ENCODE measurements at regions not wholly inside any gene's neighbourhood (a gene's known extent, or its start where the extent isn't known, plus 50 kb on each side); places are given as distances from the start of the nearest gene placed in this dataset.
"Not testable (repeated sequence)": the region's sequence is repeated elsewhere in the genome, so short reads cannot be mapped to it uniquely, and the experiment has no call there.

DNA sequence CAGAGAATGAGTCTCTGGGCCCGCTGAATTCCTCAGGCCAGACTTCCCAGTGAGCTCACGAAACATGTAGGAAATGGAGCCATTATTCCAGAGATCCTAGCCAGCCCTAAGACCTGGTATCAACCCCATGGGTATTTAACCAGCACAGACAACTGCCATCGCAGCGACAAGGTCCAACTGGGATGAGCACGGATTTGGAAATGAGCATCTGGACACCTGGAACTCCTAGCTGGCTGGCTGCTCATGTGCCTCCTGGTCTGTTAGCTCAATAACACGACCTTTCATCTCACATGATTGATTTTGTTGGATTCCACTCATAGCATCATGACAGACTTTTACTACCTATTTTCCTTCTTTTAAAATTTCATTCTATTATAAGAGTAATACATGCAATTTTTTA lies 51.0 kb downstream of the POU3F3 start:
- DNase-seq (ENCODE audit: low read depth, low spot score) = no peak

DNA sequence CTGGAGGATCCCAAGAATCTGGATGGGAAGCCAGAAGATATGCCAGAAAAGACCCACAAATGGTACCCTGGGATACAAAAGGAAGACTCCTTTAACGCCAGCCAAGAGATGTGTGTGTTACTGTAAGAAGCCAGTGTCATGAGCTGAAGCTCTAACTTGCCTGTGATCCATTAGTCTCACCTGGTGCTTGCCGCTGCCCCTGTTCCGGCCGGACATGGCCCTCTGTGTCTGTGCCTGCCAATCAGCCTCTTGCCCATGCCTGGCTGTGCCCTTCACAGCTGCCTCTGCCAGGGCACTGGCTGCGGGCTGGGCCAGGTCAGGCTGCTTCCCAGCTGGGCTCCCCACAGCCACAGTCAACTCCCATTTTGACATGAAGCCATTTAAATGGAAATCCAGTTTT lies 55.4 kb downstream of the POU3F3 start:
- DNase-seq (ENCODE audit: low read depth, low spot score) = no peak

DNA sequence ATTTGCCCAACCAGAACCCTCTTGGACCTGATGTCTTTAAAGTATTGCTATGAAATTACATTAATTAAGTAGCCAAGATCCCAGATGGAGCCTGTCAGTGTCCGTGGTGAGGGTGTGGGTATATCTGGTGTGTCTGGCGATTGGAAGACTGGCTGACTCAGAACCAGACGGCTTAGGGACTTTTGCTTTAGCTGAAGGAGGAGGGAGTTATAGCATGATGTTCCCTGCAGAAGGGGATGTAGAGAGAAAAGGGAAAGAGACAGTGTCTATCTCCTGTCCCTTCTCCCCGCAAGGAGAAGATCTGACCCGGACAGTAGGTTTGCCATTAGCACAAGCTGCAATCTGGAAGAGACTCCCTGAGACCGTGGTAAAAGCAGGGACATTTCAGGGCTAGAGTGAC lies 60.6 kb downstream of the POU3F3 start:
- DNase-seq (ENCODE audit: low read depth, low spot score) = no peak

DNA sequence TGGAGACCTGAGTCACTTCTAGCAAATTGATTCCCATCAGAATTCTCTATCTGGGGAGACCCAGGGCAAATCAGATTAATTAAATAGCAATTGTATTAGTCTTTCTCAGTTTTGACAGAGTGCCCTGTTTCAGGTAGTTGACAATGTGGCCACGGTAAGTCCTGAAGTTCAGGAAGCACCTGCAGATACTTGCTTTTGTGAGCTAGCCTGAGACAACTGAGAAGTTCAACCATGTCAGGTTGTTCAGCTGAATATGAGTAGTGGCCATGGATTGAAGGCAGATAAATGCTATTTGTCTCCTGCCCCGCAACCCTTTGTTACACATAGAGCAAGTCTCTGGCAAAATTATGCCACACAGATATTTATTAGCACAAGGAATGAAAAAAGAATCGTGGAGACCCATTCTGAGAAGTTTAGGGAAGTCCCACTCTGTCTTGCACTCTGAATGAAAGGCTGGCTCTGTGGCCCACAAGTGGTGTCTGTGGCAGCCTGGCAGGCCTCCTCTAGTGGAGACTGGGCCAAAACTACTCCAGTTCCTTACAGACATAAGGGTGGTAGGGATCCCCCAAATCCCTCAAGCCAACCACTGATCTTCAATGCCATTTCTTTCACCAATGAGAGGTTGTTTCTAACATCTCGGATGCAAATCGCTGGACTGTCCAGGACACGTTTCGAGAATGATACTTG lies 61.3 kb downstream of the POU3F3 start:
- DNase-seq (ENCODE audit: low read depth, low spot score) = no peak

DNA sequence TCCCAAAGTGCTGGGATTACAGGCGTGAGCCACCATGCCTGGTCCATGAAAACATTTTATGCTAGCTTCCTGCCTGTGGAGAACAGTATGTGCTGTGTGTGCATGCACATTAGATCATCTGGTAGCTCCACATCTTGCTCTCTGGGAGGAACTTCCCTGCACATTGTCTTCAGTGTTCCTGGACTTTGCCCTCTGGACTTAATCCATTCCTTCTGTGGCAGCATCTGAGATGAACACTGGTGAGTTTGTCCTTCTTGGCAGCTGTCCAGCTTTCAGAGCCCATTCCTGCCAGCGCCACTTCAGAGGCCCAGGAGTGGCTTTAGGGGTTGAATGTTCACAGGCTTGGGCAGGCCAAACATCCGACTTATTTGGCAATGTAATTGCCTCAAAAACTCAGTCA lies 65.2 kb downstream of the POU3F3 start:
- DNase-seq (ENCODE audit: low read depth, low spot score) = no peak

DNA sequence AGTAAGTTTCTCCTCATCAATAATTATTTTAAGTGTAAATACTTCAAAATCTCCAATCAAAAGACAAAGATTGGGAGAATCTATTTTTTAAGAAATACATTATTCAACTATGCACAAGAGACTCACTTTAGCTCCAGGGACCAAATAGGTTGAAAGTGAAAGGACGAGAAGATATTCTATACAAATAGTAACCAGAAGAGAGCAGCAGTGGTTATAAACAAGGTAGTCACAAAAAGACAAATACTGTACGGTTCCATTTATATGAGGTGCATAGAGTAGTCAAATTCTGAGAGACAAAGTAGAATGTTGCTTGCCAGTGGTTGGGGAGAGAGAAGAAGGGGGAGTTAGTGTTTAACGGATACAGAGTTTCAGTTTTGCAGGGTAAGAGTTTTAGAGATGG lies 69.8 kb downstream of the POU3F3 start:
- no peak for DNase-seq (ENCODE audit: low read depth, low spot score)

DNA sequence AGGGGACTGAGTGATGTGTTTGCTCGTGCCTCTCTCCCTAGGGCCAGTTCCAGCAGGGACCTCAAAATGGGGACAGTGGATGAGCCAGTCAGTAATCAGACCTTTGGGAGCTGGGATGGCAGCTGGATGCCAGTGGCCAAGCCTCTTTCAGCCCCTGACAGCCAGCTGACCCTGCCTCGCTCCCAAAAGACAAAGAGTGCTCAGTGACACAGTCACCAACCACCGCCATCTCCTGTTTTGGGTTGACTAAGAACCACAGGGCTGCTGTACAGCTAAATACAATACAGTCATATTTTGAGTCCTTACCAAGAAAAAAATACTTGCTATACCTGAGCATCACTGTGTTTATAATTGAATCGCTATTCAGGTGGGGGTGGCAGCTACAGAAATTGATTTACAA lies 75.7 kb downstream of the POU3F3 start:
- DNase-seq (ENCODE audit: low read depth, low spot score) = no peak

DNA sequence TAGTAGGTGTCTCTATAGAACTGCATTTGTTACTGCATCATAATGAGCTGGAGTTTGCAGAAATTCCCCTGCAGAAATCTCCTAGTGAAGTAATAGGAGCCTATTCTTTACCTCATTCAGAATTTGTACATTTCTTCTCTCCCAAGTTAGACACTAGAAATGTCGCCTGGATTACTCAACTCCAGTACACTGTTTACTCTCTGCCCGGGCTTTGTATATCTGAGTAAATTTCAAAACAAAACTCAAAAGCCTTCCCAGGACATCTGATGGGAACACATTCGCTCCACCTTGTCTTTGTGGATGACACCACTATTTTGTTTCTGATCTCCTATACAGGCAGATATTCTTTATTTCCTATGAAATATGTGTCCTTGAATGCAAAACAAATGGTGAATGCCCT lies 76.8 kb downstream of the POU3F3 start:
- DNase-seq (ENCODE audit: low read depth, low spot score) = no peak

DNA sequence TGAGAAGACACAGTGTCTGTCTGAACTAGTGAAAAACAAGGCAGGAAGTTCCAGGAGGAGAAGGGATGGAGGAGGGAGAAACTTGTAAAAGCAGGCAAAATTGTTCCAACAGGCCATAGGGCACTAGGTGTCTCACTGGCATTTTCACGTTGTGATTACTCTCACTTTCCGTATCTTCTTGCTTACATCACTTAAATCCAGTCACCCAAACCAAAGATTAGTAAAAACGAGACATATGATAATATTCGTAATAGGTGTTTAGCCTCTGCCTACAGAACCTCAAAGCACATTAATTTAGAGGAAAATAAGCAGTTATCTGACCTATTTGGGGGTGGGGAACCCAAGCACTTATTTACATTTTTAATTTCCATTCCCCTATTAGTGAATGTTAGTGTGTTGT lies 78.3 kb downstream of the POU3F3 start:
- DNase-seq (ENCODE audit: low read depth, low spot score) = no peak

DNA sequence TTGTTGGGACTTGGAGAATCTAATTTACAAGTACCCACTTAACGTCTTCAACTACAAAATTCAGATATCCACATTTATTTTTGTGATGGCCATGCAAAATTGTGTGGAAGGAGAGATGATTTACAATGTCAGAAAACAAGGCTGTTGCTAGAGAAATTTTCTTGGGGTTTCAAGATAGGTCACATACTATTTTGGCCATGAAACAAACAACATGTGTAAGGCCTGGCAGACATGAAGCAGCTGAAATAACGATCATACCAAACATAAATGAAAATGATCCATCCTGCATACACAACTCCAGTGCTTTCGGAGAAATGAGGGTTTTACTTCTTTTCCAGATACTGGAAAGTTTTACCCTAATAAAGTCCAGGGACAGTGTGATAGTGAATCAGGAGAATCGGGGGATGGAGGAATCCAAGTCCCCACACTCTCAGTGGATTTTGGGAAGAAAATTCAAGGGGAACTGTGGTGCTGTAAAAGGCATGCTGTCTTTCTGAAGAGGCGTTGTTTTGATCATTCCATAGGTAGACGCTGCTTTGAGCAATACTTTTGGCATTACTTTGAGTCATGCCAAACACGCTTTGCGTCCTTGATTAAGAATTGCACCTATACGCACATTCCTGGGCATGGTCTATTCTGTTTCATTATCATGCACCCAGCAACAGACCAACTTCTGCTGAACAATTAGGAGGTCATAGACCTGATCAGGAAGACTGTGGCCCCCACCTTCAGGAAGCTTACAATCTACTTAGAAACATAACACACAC lies 79.4 kb downstream of the POU3F3 start:
- DNase-seq (ENCODE audit: low read depth, low spot score) = no peak

DNA sequence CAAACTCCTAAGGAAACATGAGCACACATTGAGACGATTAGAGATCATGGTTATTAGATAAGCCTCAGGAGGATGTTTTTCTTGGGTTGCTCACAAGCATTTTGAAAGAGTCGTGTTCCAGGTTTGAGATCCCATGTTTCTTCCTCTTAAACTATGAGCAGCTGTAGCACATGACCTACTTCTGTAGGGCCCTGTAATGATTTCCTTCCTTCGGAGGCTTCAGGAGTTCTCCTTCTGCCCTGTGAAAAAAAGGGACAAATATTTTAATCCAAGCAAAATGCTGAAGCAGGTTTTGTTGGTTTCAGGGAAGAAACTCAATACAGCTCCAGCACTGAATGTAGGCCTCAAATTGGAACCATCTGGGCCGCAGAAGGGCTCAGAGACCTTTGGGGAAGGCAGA lies 82.6 kb downstream of the POU3F3 start:
- DNase-seq (ENCODE audit: low read depth, low spot score) = no peak

DNA sequence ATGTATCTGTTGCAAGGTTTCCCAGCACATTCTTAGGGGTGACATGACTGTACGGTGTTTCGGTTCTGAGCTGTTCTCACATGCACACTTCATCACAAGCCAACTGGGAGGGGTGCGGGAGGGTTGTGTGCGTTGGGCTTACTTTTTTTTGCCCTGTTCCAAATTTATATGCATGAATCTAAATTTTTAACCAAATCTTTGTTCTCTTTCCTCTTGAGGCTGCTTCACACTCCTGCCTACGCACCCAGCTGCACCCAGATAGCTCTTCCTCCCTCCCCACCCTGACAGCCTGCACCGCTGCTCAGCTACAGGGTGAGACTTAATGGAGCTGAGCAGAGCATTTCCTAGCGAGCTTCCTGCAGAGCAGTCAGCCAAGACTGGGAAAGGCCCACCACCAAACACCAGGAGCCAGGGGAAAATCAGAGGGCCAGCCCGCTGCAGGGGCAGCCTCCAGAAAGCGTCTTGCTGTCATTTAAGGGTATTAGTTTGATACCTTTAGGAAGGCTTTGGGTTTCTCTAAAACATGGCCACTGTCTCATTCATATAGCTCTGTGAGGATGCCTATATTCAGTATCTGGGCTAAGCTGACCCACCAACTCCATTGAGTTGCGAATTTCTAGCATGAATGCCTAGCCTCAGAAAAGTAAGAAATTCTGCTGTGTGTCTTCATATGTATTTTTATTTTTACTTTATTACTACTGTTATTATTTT lies 84.5 kb downstream of the POU3F3 start:
- DNase-seq (ENCODE audit: low read depth, low spot score) = no peak

DNA sequence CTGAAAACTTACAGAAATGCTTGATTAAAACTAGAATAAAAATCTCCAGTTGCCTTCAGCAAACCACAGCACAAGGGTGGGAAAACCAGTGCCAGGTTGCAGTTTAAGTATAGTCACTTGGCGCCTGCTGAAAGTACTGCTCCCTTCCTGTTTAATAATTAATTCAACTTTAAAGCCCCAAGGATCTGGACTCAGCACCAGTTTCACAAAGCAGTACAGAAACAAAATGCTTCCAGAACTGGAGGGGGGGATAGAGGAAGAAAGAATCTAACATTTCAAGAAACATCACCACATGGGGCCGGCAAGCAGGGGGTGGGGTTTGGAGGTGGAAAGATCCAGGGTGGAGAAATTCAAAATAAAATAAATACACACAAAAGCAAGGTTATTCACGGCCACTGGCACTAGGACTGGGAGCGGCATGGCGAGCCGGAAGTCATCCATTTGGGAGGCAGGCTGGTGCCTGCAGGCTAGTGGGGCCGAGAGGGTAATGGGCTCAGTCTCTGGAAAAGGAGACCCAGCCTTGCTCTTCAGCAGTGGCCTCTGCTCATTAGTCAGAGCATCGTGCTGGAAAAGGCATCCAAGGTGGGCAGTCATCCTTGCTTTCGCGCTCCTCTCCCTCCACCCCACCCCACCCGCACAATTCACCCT lies 85.8 kb downstream of the POU3F3 start:
- peak; percentile 12 for DNase-seq (ENCODE audit: low read depth, low spot score)

DNA sequence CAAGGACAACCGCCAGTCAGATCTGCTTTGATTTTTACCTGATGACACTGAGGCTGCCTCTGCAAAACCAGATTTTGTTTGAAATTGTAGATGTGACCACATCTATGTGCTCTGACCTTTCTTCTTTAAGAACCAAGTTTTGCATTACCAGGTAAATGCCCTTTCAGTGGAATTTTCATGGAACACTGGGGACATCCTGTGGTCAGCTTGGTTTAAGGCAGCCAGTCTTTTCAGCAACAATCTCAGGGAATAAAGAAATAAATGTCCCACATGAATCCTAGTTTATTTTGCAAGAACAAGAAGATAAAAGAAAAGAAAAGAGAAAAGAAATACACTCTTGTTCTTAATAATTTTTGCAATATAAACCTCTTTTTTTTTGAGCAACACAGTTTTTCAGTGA lies 90.6 kb downstream of the POU3F3 start:
- peak; percentile 47 for DNase-seq (ENCODE audit: low read depth, low spot score)

DNA sequence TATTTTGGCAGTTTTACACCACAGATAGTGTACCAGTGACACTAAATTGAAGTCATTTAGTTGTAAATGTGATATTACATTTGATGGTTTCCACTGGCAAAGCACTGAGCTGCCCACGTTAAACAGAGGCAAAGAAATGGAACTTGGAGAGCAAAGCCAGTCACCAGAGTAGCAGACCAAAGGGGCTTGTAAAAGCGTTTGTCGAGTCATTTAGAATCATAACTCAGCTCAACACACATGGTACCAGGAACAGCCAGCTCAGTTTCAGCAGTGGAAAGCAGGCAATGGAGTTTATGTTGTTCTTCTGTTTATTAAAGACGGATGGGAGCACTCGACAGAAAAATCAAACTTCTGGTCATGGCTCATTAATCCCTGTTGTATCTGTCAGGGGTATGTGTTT lies 91.2 kb downstream of the POU3F3 start:
- DNase-seq (ENCODE audit: low read depth, low spot score) = no peak

DNA sequence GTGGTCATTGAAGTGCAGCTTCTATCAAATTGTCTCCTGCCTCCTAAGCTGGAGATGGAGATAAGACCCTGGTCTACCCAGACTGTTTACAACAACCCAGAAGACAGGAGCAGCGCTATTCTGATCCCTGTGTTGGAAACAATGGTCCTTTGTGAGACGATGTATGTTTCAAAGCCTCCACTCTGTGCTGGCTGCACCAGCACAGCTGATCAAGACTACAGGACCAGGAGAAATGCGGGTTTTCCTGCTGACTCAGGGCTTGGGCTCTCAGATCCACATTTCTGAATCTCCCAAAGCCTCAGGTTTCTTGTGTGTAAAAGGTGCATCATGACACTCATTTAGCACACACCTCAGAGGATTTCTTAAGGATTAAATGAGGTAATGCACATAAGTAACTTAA lies 92.0 kb downstream of the POU3F3 start:
- DNase-seq (ENCODE audit: low read depth, low spot score) = no peak

DNA sequence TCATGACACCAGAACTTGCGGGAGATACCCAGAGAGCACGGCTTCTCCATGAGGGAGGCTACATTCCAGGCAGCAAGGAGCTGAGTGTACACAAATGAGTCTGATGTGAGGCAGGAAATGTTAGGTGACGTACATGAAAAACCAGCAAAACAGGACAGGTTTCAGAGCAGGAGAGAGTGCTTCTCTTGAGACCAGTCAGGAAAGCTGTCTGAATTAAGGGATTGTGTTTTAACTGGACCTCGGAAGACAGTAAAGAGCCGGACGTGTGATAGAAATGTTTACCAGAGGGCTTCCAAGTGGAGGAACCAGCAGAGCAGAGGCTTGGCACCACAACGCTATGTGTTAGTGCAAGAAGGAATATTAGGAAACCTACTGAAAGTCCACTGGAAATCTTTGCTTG lies 90.4 kb upstream of the MRPS9 start:
- not testable (repeated sequence) for DNase-seq (ENCODE audit: low read depth, low spot score)

DNA sequence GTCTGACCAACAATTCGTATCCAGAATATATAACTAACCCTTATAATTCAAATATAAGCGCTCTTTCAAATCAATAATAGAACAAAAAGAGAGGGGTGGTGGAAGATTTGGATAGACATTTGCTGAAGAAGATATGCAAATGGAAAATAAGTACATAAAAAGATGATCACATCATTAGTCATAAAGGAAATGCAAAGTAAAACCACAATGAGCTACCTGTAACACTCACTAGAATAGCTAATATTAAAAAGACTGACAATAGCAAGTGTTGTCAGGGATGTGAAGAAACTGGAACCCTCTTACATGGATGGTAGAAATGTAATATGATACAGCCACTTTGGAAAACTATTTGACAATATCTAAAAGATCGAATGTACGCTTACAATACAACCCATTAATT lies 84.9 kb upstream of the MRPS9 start:
- DNase-seq (ENCODE audit: low read depth, low spot score) = no peak

DNA sequence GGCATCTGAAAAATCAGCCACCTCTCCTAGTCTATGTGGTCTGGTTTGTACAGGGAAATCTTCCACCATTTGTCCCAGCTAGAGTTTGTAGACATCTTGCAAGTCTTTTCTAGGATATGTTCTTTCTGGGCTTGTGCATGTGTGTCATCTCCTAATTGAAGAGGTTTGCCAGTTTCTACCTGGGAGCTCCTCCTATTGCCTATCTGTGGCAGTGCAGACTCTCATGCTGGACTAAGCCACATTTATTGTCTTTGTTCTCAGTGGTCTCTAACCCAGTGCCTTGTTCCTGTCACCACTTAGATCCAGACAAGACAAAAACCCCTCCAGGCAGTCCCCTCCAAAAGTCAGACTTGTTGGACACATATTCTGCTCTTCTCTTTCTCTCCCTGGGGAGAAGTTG lies 72.0 kb upstream of the MRPS9 start:
- DNase-seq (ENCODE audit: low read depth, low spot score) = peak; percentile 11

DNA sequence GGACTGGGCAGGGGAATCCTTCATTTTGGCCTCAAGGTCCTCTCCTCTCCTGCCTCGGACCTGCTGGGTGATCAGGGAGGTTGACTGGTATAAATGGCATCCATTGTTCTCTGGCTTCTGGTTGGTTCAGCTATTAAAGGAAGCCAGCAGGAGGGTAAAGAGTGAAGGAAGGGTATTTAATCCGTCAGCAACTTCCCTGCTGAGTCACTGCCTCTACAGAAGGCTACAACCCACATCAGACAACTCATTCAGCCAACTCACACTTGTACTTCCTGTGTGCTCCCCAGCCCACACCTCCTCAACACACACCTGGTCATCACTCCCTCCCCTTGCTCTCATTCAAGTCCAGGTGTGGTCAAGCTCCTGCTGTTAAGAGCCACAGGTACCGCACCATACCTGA lies 68.3 kb upstream of the MRPS9 start:
- peak; percentile 43 for DNase-seq (ENCODE audit: low read depth, low spot score)

DNA sequence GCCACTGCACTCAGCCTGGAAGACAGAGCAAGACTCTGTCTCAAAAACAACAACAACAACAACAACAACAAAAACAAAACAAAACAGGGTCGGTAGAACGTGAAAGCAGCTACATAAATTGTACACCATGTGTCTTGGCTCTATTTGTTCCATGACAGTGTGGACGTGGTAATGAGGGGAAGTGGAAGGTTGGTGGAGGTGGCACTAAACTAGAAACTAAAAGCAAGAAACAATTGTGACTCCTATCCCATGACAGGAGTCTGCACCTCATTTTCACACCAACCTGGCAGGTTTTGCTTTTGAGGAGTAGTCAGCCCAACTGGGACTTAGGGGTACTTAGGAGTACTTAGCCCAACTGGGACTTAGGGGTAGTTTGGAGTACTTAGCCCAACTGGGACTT lies 62.5 kb upstream of the MRPS9 start:
- DNase-seq (ENCODE audit: low read depth, low spot score) = no peak

DNA sequence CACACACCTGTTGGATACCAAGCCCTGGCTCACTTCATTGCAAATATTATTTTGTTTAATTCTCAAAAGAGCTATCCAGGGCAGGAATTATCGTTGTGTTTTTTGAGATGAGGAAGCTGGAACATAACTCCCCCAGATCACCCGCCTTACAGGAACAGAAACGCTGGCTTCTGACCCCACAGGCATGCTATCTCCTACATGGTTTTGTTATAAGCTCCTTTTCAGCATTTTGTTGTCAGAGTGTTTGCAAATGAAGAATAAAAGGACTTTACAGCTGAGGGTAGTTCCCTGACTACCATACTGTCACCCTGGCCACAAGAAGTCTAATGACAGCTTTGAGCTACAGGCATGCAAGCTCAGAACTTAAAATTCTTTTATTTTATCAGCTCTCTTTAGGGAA lies 62.0 kb upstream of the MRPS9 start:
- no peak for DNase-seq (ENCODE audit: low read depth, low spot score)

Data from ELF-1 (cell line).